T-helper 2 cell (primary cell): ENCODE measurements at regions not wholly inside any gene's neighbourhood (a gene's known extent, or its start where the extent isn't known, plus 50 kb on each side); places are given as distances from the start of the nearest gene placed in this dataset.

Source experiments
- DNase-seq, 5 experiments: peaks; one replicate each; pipeline versions ENCODE4 v3.0.0 to v3.0.0-alpha.2; 2012 to 2022

DNA sequence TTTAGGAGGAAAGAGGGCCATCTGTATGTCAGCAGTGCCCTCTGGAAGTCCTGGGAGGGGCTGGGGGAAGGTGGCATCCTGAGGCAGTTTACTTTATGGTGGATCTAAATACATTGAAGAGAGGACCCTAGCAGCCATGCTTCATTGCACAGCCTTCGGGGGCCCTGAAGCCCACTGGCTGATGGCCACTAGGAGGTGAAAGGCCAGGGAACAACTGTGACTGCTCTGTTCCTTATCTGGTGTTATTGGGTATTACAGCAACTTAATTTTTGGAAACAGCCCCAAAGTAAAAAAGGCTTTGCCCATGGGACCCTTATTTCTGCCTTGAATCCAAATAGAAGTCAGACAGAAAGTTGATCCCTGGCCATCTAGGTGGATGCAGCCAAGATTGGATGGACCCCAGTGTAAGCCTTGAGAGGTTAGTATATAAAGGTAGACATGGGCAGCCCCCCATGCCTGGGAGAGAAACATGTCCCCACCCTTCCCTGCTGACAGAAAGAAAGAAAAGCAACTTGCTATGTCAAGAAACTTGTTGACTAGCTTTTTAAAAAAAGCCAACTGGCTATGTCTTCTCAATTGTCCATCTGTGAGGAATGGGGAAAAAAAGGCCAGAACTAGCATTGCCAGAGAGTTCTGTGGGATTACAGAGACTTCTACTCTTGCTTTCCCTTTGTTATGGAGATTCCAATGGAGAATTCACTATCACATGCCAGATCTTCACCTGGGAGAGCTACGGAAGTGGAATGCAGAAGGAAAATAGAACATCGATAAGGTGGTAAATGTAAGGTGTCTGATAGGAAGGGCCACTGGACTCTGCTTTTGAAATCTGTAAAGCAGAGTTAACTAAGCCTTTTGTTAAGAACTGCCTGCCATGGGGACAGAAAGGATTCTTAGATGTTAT lies 58.6 kb upstream of the OSR1 start:
- DNase-seq, result no peak

DNA sequence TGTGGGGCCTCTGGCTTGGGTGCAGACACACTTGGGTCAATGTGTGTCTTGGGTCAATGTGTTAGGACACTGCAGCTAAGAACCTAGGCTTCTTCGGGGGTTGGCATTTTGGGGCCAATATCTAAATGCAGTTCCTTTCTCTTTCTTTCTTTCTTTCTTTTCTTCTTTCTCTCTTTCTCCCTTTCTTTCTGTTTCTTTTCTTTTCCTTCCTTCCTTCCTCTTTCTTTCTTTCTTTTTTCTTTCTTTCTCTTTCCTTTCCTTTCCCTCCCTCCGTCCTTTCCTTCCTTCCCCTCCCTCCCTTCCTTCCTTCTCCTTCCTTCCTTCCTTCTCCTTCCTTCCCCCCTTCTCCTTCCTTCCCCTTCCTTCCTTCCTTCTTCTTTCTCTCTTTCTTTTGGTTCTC lies 57.7 kb upstream of the OSR1 start:
- DNase-seq, result no peak

DNA sequence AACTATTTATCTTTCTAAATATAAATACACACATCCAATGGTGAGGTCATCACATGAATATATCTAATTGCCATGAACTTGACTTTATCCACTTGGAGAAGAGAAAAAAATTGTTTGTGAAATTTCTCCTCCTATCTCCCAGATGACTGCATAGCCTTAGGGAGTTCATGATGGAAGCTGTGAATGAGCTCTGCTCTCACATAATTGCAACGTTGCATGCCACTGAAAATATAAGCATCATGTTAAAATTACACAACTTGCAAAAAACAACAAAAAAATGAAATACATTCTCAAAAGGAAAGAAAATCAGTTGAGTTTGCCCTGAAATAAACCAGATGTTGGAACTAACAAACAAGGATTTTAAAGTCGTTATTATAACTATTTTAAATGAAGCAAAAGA lies 50.6 kb upstream of the OSR1 start:
- no peak for DNase-seq

DNA sequence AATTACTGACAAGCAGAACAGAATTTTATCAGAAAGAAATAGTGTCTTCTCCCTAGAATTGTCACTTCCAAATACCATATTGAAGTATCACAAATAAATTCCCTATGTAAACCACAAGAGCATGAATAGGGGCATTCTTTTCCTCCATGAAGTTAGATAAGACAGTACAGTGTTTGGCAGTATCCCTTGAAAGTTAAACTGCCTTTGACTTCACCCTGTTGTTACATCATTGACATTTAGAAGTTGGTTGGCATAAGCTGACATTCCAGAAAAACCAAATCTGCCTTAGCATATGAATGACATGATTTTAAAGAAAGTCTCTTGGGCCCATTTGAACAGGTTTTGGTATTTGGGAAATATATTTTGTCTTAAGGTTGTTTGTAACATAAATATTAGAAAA lies 50.2 kb upstream of the OSR1 start:
- no peak for DNase-seq
